ENCODE measurements at regions not wholly inside any gene's neighbourhood (a gene's known extent, or its start where the extent isn't known, plus 50 kb on each side); places are given as distances from the start of the nearest gene placed in this dataset.

DNA sequence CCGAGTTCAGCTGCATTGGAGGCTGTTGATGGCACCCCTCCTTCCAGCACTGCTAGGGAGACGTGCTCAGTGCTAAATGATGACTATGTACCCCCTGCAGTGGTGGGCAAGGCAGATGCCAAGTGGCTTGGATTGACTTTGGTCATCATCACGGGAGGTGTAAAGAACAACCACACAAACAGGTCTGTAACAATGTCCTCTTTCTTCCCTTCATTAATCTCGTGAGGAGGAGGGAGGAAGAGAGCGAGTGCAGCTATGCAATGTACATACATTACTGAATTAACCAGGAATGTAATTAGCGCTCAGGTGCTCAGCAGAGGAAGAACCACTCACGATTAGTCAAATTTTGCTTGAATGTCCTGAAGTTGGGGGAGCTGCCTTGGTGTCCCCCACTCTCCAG, 173.9 kb upstream of the SKOR2 start:
- no peak overlapping the region for H3K4me2 ChIP-seq
- H3K27ac ChIP-seq = no peak overlapping the region
- H3F3A ChIP-seq (ENCODE audit: insufficient read depth, low read depth) = no peaks in the 10 kb centered on the region
- no peaks in the 10 kb centered on the region for H3K36me3 ChIP-seq (ENCODE audit: low read depth)
- no peak for DNase-seq
- no peak overlapping the region for H3K4me3 ChIP-seq
- H3K9me2 ChIP-seq (ENCODE audit: insufficient read depth) = no peaks in the 10 kb centered on the region
- no peak overlapping the region for H2AFZ ChIP-seq
- no peaks in the 10 kb centered on the region for H3K9me3 ChIP-seq (ENCODE audit: insufficient read depth, low read depth)
- intact Hi-C loops (cut with micrococcal nuclease; ENCODE audit: unreplicated experiment) = no loop called here
- TF ChIP-seq EZH2 (IDR thresholded peaks at IDR 0.05; ENCODE audit: low read depth) = no peak
- TF ChIP-seq, protein P1, sequence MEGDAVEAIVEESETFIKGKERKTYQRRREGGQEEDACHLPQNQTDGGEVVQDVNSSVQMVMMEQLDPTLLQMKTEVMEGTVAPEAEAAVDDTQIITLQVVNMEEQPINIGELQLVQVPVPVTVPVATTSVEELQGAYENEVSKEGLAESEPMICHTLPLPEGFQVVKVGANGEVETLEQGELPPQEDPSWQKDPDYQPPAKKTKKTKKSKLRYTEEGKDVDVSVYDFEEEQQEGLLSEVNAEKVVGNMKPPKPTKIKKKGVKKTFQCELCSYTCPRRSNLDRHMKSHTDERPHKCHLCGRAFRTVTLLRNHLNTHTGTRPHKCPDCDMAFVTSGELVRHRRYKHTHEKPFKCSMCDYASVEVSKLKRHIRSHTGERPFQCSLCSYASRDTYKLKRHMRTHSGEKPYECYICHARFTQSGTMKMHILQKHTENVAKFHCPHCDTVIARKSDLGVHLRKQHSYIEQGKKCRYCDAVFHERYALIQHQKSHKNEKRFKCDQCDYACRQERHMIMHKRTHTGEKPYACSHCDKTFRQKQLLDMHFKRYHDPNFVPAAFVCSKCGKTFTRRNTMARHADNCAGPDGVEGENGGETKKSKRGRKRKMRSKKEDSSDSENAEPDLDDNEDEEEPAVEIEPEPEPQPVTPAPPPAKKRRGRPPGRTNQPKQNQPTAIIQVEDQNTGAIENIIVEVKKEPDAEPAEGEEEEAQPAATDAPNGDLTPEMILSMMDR (conservative IDR thresholded peaks at IDR 0.05) = no peak
- CTCF ChIA-PET = no interaction called here
- no peaks in the 10 kb centered on the region for H3K79me2 ChIP-seq (ENCODE audit: low read depth)
- no peaks in the 10 kb centered on the region for H4K20me1 ChIP-seq (ENCODE audit: insufficient read depth)
- no peaks in the 10 kb centered on the region for H3K4me1 ChIP-seq (replicated peaks; ENCODE audit: insufficient read depth)
- H3K27me3 ChIP-seq (ENCODE audit: insufficient read depth, low read depth) = peaks cover 31% of the 10 kb centered on the region
- no TSS peak for BruUV-seq (replicated peaks)
- POLR2A ChIA-PET (ENCODE audit: unreplicated experiment) = no interaction called here

DNA sequence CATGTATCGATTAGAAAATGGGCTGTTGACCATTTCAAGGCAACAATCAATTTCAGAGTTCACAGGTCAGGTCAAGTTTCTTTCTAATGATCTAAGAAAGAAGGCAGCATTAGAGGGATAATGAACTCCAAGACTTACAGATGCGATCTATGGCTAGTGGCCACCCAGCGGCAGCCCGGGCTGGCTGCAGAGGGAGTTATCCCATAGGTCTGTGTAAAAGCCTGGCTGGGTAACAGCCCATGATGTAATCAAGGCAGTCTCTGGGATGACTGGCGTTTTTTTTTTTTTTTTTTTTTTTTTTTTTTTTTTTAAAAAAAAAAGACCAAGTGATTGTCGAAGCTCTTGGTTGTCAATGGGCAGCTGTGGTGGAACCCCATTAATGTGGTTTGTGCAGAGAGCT, 171.1 kb upstream of the SKOR2 start:
- H3F3A ChIP-seq (ENCODE audit: insufficient read depth, low read depth) = no peaks in the 10 kb centered on the region
- no peak overlapping the region for H3K4me3 ChIP-seq
- no peaks in the 10 kb centered on the region for H3K4me1 ChIP-seq (replicated peaks; ENCODE audit: insufficient read depth)
- TF ChIP-seq EZH2 (IDR thresholded peaks at IDR 0.05; ENCODE audit: low read depth) = no peak
- TF ChIP-seq, protein P1 (conservative IDR thresholded peaks at IDR 0.05) = no peak
- intact Hi-C loops (cut with micrococcal nuclease; ENCODE audit: unreplicated experiment) = no loop called here
- DNase-seq = no peak
- POLR2A ChIA-PET (ENCODE audit: unreplicated experiment) = no interaction called here
- no peaks in the 10 kb centered on the region for H3K36me3 ChIP-seq (ENCODE audit: low read depth)
- H3K9me3 ChIP-seq (ENCODE audit: insufficient read depth, low read depth) = no peaks in the 10 kb centered on the region
- CTCF ChIA-PET = no interaction called here
- no peak overlapping the region for H3K27ac ChIP-seq
- H3K27me3 ChIP-seq (ENCODE audit: insufficient read depth, low read depth) = peaks cover 8% of the 10 kb centered on the region; the same call in 1 of the 2 replicates
- BruUV-seq (replicated peaks) = no TSS peak
- H3K9me2 ChIP-seq (ENCODE audit: insufficient read depth) = no peaks in the 10 kb centered on the region
- H4K20me1 ChIP-seq (ENCODE audit: insufficient read depth) = no peaks in the 10 kb centered on the region
- no peak overlapping the region for H3K4me2 ChIP-seq
- H2AFZ ChIP-seq = no peak overlapping the region
- no peaks in the 10 kb centered on the region for H3K79me2 ChIP-seq (ENCODE audit: low read depth)

DNA sequence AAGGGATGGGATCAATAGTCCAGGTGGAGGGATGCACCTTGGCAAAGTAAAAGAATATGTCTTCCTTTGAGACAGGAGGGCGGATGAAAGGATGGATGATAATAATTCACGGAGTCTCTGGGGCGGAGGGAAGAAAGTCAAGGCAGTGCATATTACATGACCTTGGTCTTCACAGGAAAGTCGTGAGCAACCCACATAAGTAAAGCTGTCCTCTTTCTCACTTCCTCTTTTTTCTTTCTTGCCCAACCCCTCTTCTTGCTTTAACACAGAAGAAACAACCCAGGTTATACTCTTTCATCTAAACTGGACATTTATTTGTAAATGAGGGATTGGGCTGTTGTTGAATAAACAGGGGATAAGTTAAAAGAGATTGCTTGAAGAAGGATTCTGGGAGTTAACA, 168.7 kb upstream of the SKOR2 start:
- Histone ChIP-seq H4K20me1 (ENCODE audit: insufficient read depth) (no peaks in the 10 kb centered on the region), H2AFZ (no peak overlapping the region), H3K36me3 (ENCODE audit: low read depth) (no peaks in the 10 kb centered on the region), H3F3A (ENCODE audit: insufficient read depth, low read depth) (no peaks in the 10 kb centered on the region), H3K4me3 (no peak overlapping the region), H3K27ac (no peak overlapping the region), H3K9me3 (ENCODE audit: insufficient read depth, low read depth) (no peaks in the 10 kb centered on the region), H3K4me1 (replicated peaks; ENCODE audit: insufficient read depth) (no peaks in the 10 kb centered on the region), H3K4me2 (no peak overlapping the region), H3K27me3 (ENCODE audit: insufficient read depth, low read depth) (peaks cover 22% of the 10 kb centered on the region), H3K9me2 (ENCODE audit: insufficient read depth) (no peaks in the 10 kb centered on the region), H3K79me2 (ENCODE audit: low read depth) (no peaks in the 10 kb centered on the region)
- intact Hi-C loops (cut with micrococcal nuclease; ENCODE audit: unreplicated experiment) = no loop called here
- POLR2A ChIA-PET (ENCODE audit: unreplicated experiment) = no interaction called here
- TF ChIP-seq, protein P1 (conservative IDR thresholded peaks at IDR 0.05) = no peak
- no peak for TF ChIP-seq EZH2 (IDR thresholded peaks at IDR 0.05; ENCODE audit: low read depth)
- CTCF ChIA-PET = no interaction called here
- no peak for DNase-seq
- BruUV-seq (replicated peaks) = no TSS peak
